ENCODE measurements at regions not wholly inside any gene's neighbourhood (a gene's known extent, or its start where the extent isn't known, plus 50 kb on each side); places are given as distances from the start of the nearest gene placed in this dataset.
"Not testable (repeated sequence)": the region's sequence is repeated elsewhere in the genome, so short reads cannot be mapped to it uniquely, and the experiment has no call there.

DNA sequence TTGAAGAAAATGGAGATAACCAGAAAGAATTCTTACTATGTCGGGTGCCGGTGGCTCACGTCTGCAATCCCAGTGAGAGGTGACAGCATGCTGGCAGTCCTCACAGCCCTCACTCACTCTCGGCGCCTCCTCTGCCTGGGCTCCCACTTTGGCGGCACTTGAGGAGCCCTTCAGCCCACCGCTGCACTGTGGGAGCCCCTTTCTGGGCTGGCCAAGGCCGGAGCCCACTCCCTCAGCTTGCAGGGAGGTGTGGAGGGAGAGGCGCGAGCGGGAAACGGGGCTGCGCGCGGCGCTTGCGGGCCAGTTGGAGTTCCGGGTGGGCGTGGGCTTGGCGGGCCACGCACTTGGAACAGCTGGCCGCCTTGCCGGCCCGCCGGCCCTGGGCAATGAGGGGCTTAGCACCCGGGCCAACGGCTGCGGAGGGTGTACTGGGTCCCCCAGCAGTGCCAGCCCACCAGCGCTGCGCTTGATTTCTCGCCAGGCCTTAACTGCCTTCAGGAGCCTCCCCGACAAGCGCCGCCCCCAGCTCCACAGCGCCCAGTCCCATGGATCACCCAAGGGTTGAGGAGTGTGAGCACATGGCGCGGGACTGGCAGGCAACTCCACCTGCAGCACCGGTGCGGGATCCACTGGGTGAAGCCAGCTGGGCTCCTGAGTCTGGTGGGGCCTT lies 1672.5 kb upstream of the B3GALT2 start:
- not testable (repeated sequence) for DNase-seq

DNA sequence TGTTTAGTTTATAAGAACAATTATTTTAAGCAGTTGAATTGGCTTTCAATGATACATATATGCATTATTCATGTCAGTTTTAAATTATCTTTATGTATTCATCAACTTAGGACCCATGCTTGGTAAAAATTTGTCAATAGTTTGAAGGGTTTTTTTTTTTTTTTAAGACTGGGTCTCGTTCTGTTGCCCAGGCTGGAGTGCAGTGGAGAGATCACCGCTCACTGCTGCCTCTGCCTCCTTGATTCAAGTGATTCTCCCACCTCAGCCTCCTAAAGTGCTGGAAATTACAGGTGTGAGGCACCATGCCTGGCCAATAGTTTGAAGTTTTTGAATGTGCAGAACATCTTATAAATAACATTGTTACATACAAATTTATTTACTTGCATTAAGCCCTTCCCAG lies 1671.0 kb upstream of the B3GALT2 start:
- DNase-seq: no peak

DNA sequence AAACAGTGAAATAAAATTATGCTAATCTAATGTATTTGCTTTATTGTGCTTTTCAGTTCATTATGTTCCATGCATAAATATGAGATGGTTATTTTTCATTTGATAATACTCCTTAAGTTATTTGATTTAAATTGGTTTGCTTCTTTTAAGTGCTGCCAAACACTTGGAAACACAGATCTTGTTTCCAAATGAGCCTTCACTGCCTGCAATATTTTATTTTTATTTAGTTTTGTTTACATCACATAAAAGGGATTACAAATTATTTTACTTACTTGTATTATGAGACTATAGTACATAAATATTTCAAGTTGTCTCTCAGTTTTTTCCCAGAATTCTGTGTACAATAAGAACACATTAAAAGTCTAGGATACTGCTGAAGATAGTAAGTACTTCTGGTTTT lies 1662.4 kb upstream of the B3GALT2 start:
- DNase-seq: no peak

DNA sequence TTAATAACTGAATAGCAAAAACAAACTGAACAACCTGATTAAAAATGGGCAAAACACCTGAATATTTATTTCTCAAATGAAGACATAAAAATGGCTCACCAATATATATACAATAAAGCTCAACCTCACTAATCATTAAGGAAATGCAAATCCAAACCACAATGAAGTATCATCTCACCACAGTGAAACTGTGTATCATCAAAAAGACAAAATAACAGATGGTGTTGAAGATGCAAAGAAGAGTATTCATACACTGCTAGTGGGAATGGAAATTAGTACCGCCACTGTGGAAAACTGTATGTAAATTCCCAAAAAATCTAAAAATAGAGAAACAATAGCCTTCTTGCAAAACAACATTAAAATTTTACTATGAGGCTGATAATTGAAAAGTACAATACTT lies 1660.1 kb upstream of the B3GALT2 start:
- DNase-seq: no peak

DNA sequence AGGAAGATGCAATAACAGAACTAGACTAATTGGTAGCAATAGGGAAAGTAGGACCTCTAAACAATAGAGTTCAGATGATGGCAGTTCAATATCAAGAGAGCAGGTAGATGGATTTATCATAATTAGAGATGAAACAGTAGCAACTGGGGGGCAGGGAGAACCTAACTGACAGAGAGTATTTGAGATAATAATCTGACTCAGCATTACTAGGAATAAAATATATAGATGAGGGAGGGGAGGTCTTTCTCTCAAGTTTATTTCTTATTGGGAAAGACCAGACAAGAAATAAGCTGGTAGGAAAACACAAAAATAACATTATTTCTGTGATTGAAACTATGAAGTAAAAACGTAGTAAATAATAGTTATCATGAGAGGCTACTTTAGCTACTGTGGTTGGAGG lies 1656.7 kb upstream of the B3GALT2 start:
- DNase-seq: no peak

DNA sequence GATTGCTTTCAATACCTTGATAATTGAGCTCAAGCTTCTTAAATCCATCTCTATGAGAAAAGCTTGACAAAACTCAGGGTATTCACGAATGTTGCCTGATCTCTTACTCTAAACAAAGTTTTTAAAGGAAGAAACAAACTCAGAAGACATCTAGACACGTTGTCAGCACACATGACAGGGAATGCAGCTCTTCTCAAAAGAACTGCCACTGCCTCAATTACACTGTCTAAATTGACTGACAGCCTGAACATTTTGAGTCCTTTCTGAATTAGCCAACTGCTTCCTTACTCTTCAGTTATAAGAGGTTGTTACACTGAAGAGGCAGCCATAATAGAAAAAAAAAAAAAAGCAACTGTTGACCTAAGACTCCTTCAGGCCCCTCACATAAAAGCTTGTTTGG lies 1646.7 kb upstream of the B3GALT2 start:
- DNase-seq: no peak

DNA sequence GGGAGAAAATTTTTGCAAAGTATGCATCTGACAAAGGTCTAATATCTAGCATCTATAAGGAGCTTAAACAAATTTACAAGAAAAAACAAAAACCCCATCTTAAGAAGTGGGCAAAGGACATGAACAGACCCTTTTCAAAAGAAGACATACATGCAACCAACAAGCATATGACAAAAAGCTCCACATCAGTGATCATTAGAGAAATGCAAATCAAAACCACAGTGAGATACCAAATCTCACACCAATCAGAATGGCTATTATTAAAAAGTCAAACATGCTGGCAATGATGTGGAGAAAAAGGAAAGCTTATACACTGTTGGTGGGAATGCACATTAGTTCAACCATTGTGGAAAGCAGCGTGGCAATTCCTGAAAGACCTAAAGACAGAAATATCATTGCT lies 1645.2 kb upstream of the B3GALT2 start:
- DNase-seq: not testable (repeated sequence)

DNA sequence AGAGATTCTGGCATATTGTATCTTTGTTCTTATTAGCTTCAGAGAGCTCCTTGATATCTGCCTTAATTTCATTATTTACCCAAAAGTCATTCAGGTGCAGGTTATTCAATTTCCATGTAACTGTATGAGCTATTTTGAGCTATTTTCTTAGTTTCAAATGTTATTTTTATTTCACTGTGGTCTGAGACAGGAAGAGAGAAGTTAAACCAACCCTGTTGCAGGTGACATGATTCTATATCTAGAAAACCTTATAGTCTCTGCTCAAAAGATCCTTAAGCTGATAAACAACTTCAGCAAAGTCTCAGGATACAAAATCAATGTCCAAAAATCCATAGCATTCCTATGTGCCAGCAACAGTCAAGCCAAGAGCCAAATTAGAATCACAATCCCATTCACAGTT lies 1644.0 kb upstream of the B3GALT2 start:
- no peak for DNase-seq

DNA sequence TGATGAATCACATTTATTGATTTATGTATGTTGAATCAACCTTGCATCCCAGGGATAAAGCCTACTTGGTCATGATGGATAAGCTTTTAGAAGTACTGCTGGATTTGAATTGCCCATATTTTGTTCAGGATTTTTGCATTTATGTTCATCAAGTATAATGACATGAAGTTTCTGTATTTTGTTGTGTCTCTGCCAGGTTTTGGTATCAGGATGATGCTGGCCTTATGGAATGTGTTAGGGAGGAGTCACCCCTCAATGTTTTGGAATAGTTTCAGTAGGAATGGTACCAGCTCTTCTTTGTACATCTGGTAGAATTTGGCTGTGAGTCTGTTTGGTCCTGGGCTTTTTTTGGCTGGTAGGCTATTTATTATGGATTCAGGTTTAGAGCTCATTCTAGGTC lies 1643.1 kb upstream of the B3GALT2 start:
- no peak for DNase-seq

DNA sequence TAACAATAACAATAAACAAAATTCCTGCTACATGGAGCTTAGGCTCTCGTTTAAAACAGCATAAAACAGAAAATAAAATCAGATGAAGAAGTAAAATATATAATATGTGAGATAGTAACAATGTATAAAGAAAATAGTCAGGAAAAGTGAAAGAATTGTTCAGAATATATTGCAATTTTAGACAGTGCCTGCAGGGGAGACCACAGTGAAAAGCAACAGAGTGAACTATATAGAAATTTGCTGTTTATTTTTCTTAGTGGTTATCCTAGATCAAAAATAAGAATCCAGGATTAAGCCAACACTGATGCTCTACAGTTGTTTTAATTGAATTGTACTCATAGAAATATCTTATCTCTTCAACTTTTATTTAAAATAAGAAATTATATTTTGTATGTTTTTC lies 1639.0 kb upstream of the B3GALT2 start:
- no peak for DNase-seq

DNA sequence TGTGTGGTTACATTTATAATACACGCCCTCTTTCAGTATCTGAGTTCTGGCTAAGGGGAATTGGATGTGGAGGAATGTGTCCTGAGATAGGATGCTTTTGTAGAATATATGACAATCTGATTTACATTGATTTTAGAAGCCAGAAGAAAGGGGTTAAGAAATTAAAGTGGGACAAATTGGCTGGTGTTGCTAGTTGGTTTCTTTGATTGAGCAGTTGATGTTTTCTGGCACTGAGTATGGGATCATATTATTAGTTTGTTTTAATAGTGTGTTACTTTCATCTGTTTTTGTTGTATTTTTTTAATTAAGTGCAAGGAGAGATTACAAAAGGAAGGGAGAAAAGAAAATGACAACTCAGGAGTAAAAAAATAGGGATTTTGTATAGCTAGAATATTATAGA lies 1634.7 kb upstream of the B3GALT2 start:
- no peak for DNase-seq

DNA sequence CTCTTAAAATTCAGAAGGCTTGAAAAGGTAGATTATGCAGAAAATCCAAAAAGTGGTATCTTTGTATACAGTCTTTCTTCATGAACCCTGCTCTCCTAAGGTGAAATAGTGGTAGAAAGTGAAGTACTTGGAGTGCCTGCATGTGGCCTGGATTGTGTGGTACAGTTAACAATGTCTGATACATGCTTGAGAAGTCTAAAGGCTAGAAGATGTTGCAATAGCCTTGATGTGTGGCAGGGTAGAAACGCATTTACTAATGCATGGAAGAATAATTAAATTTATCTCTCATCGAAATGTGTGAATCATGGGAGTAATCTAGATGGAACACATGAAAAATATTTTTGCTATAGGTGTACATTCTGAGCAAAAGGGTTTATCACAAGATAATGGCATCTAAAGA lies 1632.3 kb upstream of the B3GALT2 start:
- DNase-seq: no peak

DNA sequence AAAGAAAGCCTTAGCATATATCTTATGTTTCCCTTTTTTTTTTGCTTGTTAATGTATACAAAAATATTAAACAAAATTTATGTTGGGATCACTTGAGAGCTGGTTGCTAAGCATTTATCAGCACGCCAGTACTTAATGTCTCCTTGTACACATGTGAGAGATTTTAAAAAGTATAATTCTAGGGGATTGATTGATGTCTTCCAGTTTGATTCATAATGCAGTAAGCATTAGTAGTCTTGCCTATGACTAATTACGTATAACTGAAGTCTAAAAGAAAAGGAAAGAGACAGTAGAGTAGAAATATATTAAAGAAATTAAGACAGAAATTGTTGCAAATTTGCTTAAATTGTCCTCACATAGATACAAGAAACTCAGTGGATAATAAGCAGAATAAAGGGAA lies 1630.4 kb upstream of the B3GALT2 start:
- no peak for DNase-seq

DNA sequence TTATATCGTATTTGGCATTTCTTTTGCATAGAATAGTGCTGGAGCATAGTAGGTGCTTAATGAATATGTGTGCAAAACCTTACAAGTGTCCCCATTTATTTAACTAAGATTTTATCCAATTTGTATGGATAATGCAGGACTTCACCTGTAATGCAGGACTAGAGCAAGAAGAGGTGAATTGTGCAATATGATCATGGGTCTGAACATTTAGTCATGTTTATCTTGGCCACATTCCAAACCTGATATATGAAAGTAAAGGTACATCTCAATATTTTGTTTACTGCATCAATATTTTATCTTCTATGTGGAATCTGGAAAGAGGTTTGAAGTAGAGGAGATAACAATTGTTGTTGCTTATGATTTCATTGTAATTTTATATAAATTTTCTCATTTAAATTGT lies 1626.7 kb upstream of the B3GALT2 start:
- DNase-seq: no peak

DNA sequence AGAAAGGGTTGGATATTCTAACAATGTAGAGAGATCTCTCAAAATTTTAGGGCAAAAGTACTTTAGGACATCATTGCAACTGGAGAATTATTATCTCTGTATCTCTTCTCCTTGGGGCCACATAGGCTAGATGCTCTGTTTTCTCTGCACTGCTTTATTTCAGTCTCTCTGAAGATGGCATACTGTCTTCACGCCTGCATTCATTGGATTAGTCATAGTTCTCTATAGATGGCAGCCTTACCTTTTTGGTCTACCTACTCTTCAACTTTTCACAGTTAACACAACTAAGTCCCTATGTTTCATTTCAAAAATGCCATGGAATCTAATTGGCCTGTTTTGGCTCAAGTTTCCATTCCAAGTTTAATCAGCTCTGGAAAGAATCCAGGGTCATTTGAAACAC lies 1623.3 kb upstream of the B3GALT2 start:
- DNase-seq: no peak

DNA sequence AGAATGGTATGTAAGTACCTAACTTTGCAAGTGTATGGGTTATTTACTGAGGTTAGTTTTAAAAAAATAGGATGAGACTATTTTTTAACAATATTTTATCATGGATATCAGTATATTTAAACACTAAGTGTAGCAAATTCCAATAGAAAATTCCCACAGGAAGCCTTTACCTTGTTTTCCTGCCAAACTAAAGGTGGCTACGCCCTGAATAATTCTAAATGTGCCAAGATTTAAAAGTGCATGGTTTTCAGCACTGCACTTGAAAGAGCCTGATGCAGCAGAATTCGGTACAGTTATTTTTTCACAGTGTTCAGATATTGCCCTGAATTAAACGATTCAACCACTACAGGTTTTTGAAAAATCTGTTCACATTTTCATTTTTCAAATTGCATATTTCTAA lies 1622.8 kb upstream of the B3GALT2 start:
- DNase-seq: no peak

DNA sequence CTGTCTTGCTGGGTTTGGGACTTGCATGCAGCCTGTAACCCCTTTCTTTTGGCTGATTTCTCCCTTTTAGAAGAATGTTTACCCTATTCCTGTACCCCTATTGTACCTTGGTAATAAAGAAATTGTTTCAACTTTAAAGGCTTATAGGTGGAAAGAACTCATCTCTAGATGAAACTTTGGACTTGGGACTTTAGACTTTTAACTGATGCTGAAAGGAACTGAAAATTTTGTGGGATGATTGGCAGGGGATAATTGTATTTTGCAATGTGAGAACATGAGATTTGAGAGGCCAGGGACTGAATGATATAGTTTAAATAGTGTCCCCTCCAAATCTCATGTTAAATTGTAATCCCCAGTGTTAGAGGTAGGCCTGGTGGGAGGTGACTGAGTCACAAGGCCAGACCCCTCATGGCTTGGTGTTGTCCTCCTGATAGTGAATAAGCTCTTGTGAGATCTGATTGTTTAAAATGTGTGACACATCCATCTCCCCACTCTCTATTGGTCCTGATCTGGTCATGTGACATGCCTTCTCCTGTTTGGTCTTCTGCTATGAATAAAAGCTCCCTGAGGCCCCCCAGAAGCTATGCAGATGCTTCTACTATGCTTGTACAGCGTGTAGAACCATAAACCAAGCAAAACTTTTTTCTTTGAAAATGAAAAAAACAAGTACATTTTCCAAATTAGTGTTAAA lies 1621.3 kb upstream of the B3GALT2 start:
- DNase-seq: no peak

DNA sequence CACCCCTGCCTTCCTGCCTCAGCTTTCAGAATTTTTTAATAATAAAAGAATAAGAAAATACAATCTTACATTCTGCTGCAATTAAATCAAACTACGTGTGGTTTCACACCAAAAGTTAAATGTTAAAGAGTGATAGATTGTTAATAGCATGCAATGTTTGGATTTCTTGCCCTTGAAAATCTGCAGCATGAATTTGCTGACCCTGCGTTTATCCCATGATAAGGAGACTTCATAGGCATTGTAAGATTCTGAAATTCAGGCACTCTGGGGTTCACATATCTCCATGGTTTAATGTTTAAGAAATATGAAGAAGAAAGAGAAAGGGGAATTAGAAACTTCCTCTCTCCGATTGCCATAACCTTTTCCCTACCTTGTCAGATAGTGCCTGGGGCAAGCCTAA lies 1616.2 kb upstream of the B3GALT2 start:
- no peak for DNase-seq

DNA sequence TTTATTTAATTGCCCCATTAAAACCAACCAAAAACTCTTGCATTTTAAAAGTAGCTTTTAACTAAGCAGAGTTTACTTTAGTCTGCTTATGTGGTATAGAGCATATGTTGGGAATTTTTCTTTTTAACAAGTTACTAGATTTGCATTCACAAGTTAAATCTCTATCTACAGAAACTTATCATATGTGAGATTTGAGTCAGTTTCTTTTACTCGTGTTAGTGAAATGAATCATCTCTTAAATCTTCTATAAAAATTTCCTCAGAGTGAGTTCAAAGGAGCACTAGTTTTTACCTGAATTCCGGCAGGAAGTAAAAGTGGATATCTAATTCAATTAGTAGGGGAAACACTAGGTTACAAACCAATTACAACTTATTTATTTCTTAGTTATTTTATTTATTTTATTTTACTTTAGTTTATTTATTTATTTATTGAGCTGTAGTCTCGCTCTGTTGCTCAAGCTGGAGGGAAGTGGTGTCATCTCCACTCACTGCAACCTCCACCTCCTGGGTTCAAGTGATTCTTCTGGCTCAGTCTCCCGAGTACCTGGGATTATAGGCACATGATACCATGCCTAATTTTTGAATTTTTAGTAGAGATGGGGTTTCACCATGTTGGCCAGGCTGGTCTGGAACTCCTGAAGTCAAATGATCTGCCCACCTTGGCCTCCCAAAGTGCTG lies 1609.6 kb upstream of the B3GALT2 start:
- DNase-seq: no peak

DNA sequence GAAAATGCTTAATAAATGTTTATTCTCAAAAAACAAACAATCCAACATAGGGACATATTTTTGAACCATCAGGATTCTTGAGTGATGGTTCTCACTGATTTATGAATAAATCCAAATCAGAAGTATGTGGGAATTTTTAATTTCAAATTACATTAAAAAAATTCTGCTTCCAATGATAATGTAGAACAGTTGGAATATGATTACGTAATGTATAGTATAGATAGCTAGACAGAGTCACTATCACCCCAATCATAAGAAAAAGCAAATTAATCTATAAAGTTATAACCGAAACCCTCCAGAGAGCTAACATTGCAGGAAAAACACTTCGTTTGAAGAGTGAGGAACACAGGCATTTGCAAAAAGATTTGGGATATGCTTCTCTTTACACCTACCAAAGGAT lies 1600.6 kb upstream of the B3GALT2 start:
- no peak for DNase-seq

DNA sequence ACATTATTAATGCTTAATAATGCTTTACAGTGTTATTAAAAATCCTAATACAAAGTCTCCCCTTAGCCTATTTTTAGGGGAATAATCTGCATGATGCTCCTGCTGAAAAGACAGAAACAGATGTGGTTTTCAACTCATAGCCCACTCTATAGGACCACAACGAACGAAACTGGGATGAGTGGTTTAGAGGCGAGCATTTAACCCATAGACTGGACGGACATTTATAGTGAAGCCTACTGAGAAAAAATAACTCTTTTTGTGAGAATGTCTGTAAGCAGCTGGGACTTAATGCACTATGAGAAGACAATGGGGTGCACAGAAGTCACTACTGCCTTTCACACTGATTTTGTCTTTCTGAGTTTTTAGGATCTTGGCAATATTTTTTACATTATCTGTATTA lies 1599.6 kb upstream of the B3GALT2 start:
- DNase-seq: no peak

DNA sequence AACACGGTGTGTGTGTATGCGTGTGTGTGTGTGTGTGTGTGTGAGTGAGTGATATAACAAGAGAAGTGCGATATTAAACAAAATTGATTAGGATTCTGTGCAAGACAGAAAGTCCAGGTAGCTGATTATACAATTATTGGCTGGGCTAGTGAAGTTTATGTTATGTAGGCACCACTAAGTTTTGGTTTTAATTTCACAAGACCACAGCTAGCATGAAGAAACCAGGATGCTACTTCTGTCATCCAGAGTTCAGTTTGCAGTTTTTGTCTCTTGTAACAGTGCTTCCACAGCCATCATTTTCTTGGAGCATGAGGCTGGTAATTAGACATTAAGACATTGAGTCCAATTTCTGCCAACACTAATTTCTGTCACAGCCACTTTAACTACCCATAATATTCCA lies 1590.2 kb upstream of the B3GALT2 start:
- no peak for DNase-seq

DNA sequence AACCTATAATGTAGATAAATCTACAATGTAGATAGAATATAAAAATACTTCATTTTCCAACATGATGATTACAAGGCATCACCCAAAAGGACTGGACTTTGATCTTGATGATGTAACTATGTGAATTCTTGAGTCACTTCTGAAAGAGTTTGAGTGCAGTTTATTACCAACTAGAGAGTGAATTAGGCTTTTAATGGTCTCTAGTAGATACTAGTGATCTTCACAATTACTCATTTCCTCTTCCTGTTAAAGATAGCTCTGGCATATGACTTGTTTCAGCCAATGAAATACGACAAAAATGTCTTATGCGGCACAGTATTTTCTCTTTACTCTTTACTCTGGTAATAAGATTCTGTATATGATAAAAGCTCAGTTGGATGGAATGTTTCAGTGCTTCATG lies 1588.1 kb upstream of the B3GALT2 start:
- DNase-seq: no peak

DNA sequence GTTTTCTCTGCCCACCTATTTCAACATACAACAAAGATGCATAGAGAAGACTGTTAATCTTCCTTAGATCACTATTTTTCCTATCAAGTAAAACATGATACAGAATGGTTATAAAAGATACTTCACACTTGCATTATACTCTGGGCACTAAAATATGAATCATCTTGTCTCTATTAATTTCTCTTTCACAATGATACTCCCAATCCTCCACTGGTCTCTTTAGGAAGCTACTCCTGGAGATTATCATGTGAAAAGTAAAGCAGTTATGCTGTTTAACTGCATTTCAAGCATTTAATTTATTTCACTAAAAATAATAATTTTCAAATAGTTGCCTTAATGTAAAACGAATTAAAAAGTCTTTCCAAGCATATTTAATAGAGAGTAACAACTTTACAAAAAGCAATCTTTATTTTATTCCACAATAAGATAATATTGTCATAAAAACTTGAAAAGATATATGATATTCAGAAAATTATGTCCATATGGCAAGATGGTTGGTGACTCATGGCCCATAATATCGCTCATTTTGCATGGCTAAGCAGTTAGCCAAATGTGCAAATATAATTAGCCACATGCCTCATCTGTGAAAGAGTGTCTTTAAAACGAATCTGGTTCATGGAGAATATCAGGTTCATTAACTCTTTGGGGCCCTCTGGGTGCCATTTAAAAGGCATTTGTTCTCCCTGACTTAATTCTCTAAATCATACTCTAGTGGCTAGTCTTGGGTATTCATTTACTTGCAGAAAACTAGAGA lies 1569.0 kb upstream of the B3GALT2 start:
- DNase-seq: peak; percentile 8
